K562 (cell line): ENCODE measurements at regions not wholly inside any gene's neighbourhood (a gene's known extent, or its start where the extent isn't known, plus 50 kb on each side); places are given as distances from the start of the nearest gene placed in this dataset.

Experiments
- CHD4 ChIP-seq: fragments of 200-600 bp; sonication (generic); IDR thresholded peaks from 3 replicates; pipeline ENCODE4 v1.6.1; 2012; ENCODE audit warnings: low read depth, mild to moderate bottlenecking, mixed read lengths, low read length, inconsistent platforms; ENCODE audit not compliant: insufficient read depth, insufficient replicate concordance, poor library complexity, severe bottlenecking
- MXD1 ChIP-seq: fragments of 250-450 bp; sonication (Bioruptor Pico); IDR thresholded peaks from 2 replicates; pipeline ENCODE4 v1.8.0; 2021; ENCODE audit warnings: borderline replicate concordance, mild to moderate bottlenecking, moderate library complexity; ENCODE audit not compliant: poor library complexity, severe bottlenecking
- POLR3G ChIP-seq: IDR thresholded peaks from 2 replicates; pipeline ENCODE4 v1.6.1; 2011; ENCODE audit not compliant: insufficient read length, insufficient replicate concordance; ENCODE audit errors: extremely low read depth
- SETDB1 ChIP-seq: IDR thresholded peaks from one replicate; pipeline ENCODE4 v1.6.1; 2012; ENCODE audit warnings: low read length, control low read depth, inconsistent platforms
- SMAD2 ChIP-seq: fragments of 150-350 bp; IDR thresholded peaks from 2 replicates; pipeline ENCODE4 v1.6.1; 2014; ENCODE audit warnings: low read depth, mild to moderate bottlenecking, low read length
- TEAD1 ChIP-seq, 2 experiments: fragments of 450-650 bp in 1 of 2; sonication (generic) in 1 of 2; formaldehyde crosslinking; IDR thresholded peaks; 2 replicates each; pipeline versions ENCODE4 v1.4.0 to v1.8.0; 2020 to 2022; ENCODE audit warnings: mild to moderate bottlenecking in 2 of 2, missing genetic modification reagents in 1 of 2
- ZNF140 ChIP-seq: fragments of 250-450 bp; sonication (Bioruptor Pico); IDR thresholded peaks from 2 replicates; pipeline ENCODE4 v1.8.0; 2021; ENCODE audit warnings: moderate library complexity, mild to moderate bottlenecking, inconsistent platforms
- ZNF586 ChIP-seq: fragments of 450-650 bp; formaldehyde crosslinking; conservative IDR thresholded peaks from 2 replicates; pipeline ENCODE4 v1.4.0; 2020; ENCODE audit warnings: mild to moderate bottlenecking, moderate library complexity
- TF ChIP-seq, protein P1 (sequence below): fragments of 450-650 bp; IDR thresholded peaks from 2 replicates; pipeline ENCODE4 v1.6.1; 2016; ENCODE audit warnings: borderline replicate concordance

DNA sequence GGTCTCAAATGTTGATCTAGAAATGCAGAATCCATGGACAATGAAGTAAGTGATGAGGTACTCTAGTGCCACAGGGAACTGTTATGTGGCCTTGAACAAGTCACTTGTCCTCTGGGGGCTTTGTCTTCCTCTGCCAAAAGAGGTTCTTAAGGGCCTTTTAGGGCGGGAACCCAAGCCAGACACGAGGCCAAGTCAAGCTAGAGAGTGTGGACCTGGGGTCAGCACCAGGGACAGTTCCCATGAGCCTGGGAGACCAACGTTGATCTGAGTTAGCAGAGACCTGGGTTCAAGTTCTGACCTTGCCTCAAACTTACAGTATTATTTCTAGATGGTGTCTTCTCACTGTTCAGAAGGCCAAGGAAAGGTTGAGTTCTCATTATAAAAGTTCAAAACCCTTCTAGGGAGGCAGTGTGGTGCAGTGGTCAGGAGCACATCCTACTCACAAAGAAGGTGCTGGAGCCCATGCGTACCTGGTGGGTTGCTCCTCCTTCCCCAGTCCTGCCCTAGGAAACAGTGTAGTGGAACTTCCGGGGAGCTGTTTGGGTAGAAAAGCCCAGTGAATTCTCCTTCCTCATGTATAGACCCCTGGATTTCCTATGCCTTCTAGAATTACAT lies 121.5 kb downstream of the CHST1 start (continued):
- TF ChIP-seq, protein P1, sequence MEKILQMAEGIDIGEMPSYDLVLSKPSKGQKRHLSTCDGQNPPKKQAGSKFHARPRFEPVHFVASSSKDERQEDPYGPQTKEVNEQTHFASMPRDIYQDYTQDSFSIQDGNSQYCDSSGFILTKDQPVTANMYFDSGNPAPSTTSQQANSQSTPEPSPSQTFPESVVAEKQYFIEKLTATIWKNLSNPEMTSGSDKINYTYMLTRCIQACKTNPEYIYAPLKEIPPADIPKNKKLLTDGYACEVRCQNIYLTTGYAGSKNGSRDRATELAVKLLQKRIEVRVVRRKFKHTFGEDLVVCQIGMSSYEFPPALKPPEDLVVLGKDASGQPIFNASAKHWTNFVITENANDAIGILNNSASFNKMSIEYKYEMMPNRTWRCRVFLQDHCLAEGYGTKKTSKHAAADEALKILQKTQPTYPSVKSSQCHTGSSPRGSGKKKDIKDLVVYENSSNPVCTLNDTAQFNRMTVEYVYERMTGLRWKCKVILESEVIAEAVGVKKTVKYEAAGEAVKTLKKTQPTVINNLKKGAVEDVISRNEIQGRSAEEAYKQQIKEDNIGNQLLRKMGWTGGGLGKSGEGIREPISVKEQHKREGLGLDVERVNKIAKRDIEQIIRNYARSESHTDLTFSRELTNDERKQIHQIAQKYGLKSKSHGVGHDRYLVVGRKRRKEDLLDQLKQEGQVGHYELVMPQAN: no peak
- no peak for TF ChIP-seq MXD1 (CRISPR knock-in tag)
- no peak for TF ChIP-seq ZNF140 (CRISPR knock-in tag)
- no peak for TF ChIP-seq SETDB1
- TF ChIP-seq SMAD2: no peak
- no peak for TF ChIP-seq CHD4
- no peak for TF ChIP-seq ZNF586 (CRISPR knock-in tag)
- 0 out of 4 replicates have a peak, but pooled peaks of 1 of the 2 experiments have one; percentile 3 for TF ChIP-seq TEAD1 (CRISPR knock-in tag; IDR thresholded peaks at IDR 0.05)
- TF ChIP-seq POLR3G: no peak
